ENCODE measurements at regions not wholly inside any gene's neighbourhood (a gene's known extent, or its start where the extent isn't known, plus 50 kb on each side); places are given as distances from the start of the nearest gene placed in this dataset.

- DNase-seq, result no peak
Observed at GRCh38 chr1:4091996-4092395, 191.9 kb upstream of the C1orf174 start.

GRCh38 chr1:4093856-4094565 lies 193.9 kb upstream of the C1orf174 start:
- no peak for DNase-seq

GRCh38 chr1:4095433-4095971 lies 195.4 kb upstream of the C1orf174 start:
- DNase-seq, result no peak

GRCh38 chr1:4101459-4102161 lies 201.5 kb upstream of the C1orf174 start:
- no peak for DNase-seq

- DNase-seq, result no peak
Observed at GRCh38 chr1:4105300-4105880, 205.3 kb upstream of the C1orf174 start.

GRCh38 chr1:4106731-4107130 lies 206.7 kb upstream of the C1orf174 start:
- DNase-seq, result no peak

- DNase-seq, result no peak
Observed at GRCh38 chr1:4107291-4107690, 207.2 kb upstream of the C1orf174 start.

GRCh38 chr1:4108331-4108730 lies 208.3 kb upstream of the C1orf174 start:
- DNase-seq, result no peak

GRCh38 chr1:4108758-4109627 lies 208.9 kb upstream of the C1orf174 start:
- peak; percentile 24 for DNase-seq

- no peak for DNase-seq
Observed at GRCh38 chr1:4109628-4109940, 209.5 kb upstream of the C1orf174 start.

- DNase-seq, result no peak
Observed at GRCh38 chr1:4110888-4111287, 210.8 kb upstream of the C1orf174 start.

- DNase-seq, result no peak
Observed at GRCh38 chr1:4113897-4114296, 213.8 kb upstream of the C1orf174 start.

GRCh38 chr1:4115191-4115900 lies 215.3 kb upstream of the C1orf174 start:
- DNase-seq, result no peak

GRCh38 chr1:4117196-4117595 lies 217.1 kb upstream of the C1orf174 start:
- no peak for DNase-seq

GRCh38 chr1:4118746-4119515 lies 218.9 kb upstream of the C1orf174 start:
- DNase-seq, result no peak

GRCh38 chr1:4119516-4120220 lies 219.6 kb upstream of the C1orf174 start:
- DNase-seq, result no peak

- no peak for DNase-seq
Observed at GRCh38 chr1:4120557-4121292, 220.7 kb upstream of the C1orf174 start.

GRCh38 chr1:4121293-4121684 lies 221.2 kb upstream of the C1orf174 start:
- DNase-seq, result no peak

- DNase-seq, result no peak
Observed at GRCh38 chr1:4121834-4122512, 221.9 kb upstream of the C1orf174 start.

All from NCI-H510A treated with DMSO at 0.1 percent for 48 hours (cell line).